NCI-H524 (cell line): ENCODE measurements at regions not wholly inside any gene's neighbourhood (a gene's known extent, or its start where the extent isn't known, plus 50 kb on each side); places are given as distances from the start of the nearest gene placed in this dataset.

Experiments
- DNase-seq, 2 experiments: peaks; one replicate each; lab custom pipeline; 2025; lab: John Stamatoyannopoulos, UW

- DNase-seq: no peak
Observed at GRCh38 chr9:108650826-108651225, 205.0 kb downstream of the ACTL7B start.

GRCh38 chr9:108645520-108645919, 210.3 kb downstream of the ACTL7B start:
- peak in 1 of 2 experiments; percentile 48 for DNase-seq

GRCh38 chr9:108643731-108644510, 211.9 kb downstream of the ACTL7B start:
- no peak for DNase-seq

- DNase-seq: no peak
Observed at GRCh38 chr9:108642871-108643270, 212.9 kb downstream of the ACTL7B start.

GRCh38 chr9:108640230-108640629, 215.6 kb downstream of the ACTL7B start:
- DNase-seq: no peak

GRCh38 chr9:108639696-108640095, 216.1 kb downstream of the ACTL7B start:
- no peak for DNase-seq

GRCh38 chr9:108639091-108639490, 216.7 kb downstream of the ACTL7B start:
- DNase-seq: no peak

GRCh38 chr9:108637340-108637739, 218.4 kb downstream of the ACTL7B start:
- no peak for DNase-seq

- peak in 1 of 2 experiments; percentile 13 for DNase-seq
Observed at GRCh38 chr9:108636013-108636412, 219.8 kb downstream of the ACTL7B start.

- DNase-seq: no peak
Observed at GRCh38 chr9:108634672-108635462, 220.9 kb downstream of the ACTL7B start.

- DNase-seq: peak; percentile 93 to 97
Observed at GRCh38 chr9:108634204-108634603, 221.6 kb downstream of the ACTL7B start.

- no peak for DNase-seq
Observed at GRCh38 chr9:108631496-108632285, 224.1 kb downstream of the ACTL7B start.

GRCh38 chr9:108628316-108628715, 227.5 kb downstream of the ACTL7B start:
- no peak for DNase-seq

GRCh38 chr9:108626743-108627142, 229.0 kb downstream of the ACTL7B start:
- DNase-seq: no peak

- DNase-seq: peak in 1 of 2 experiments; percentile 10
Observed at GRCh38 chr9:108621991-108622855, 233.6 kb downstream of the ACTL7B start.

- DNase-seq: no peak
Observed at GRCh38 chr9:108620767-108621166, 235.0 kb downstream of the ACTL7B start.

GRCh38 chr9:108618906-108619550, 236.8 kb downstream of the ACTL7B start:
- DNase-seq: no peak

- no peak for DNase-seq
Observed at GRCh38 chr9:108617676-108618075, 238.1 kb downstream of the ACTL7B start.

- no peak for DNase-seq
Observed at GRCh38 chr9:108615152-108615551, 240.6 kb downstream of the ACTL7B start.

- no peak for DNase-seq
Observed at GRCh38 chr9:108612513-108612912, 243.3 kb downstream of the ACTL7B start.

GRCh38 chr9:108609897-108610253, 245.9 kb downstream of the ACTL7B start:
- no peak for DNase-seq
